GM19395 (cell line): ENCODE measurements at regions not wholly inside any gene's neighbourhood (a gene's known extent, or its start where the extent isn't known, plus 50 kb on each side); places are given as distances from the start of the nearest gene placed in this dataset.
"Not testable (repeated sequence)": the region's sequence is repeated elsewhere in the genome, so short reads cannot be mapped to it uniquely, and the experiment has no call there.

Source experiments
- ATAC-seq: cut with Tn5 transposase; IDR thresholded peaks from one replicate; pipeline ENCODE4 v1.9.1; 2021; ENCODE audit warnings: mild to moderate bottlenecking, moderate library complexity; ENCODE audit not compliant: unreplicated experiment

GRCh38 chr5:127133071-127133470, 59.8 kb upstream of the C5orf63 start:
- no peak for ATAC-seq

DNA sequence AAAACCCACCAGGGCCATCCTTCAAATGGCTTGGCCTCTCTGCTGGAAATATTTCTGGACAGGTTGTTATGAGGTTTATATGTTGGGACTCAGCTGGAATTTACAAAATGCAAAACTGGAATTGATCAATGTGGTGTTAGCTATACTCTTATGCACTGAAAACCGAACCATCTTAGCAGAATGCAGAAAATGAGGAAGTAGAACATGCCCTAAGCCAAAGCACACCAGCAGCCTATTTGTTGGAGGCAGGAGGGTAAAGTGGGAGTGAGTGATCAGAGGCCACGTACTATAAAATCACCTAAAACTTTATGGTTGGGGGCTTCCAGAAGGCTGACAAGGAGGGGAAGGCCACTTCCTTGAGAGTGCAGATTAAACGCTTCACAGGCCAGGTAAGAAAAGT, 63.6 kb upstream of the C5orf63 start:
- no peak for ATAC-seq

DNA sequence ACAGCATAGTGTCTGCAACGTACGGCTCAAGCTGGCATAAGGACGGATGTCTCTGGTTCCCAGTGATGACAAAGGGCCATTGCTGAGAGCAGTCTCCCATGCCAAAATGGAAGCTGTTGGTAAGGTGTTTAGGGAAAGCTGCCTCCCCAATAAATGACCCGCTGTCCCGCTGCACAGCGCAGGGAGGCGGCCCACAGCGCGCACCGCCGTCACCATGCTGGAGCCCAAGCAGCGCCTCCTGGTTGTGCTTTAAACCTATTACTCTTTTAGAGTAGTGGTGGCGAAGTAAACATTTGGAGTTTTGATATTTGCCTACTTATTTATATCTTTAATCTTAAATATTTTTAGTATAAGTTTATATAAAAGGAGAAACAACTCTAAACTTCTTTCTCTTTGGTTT, 70.4 kb upstream of the C5orf63 start:
- no peak for ATAC-seq

DNA sequence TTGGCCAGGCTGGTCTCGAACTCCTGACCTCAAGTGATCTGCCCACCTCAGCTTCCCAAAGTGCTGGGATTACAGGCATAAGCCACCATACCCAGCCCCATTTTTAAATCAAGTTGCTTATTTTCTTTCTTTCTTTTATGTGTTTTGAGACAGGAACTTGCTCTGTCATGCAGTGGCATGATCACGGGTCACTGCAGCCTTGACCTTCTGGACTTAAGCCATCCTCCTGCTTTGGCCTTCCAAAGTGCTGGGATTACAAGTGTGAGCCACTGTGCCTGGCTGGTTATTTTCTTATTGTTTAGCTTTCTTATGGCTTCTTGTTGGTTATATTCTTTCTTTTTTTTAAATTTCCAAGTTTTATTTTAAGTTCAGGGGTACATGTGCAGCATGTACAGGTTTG, 79.7 kb upstream of the C5orf63 start:
- ATAC-seq = no peak

DNA sequence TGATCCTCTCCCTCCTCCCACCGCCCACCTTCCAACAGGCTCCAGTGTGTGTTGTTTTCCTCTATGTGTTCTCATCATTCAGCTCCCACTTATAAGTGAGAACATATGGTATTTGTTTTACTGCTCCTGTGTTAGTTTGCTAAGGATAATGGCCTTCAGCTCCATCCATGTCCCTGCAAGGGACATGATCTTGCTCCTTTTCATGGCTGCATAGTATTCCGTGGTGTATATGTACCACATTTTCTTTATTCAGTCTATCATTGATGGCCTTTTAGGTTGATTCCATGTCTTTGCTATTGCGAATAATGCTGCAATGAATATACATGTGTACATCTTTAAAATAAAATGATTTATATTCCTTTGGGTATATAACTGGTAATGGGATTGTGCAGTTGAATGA, 80.2 kb upstream of the C5orf63 start:
- ATAC-seq = no peak

- no peak for ATAC-seq
These were observed 90.4 kb upstream of the C5orf63 start for GRCh38 chr5:127163750-127164149.

GRCh38 chr5:127170918-127171600, 97.8 kb upstream of the C5orf63 start:
- no peak for ATAC-seq

DNA sequence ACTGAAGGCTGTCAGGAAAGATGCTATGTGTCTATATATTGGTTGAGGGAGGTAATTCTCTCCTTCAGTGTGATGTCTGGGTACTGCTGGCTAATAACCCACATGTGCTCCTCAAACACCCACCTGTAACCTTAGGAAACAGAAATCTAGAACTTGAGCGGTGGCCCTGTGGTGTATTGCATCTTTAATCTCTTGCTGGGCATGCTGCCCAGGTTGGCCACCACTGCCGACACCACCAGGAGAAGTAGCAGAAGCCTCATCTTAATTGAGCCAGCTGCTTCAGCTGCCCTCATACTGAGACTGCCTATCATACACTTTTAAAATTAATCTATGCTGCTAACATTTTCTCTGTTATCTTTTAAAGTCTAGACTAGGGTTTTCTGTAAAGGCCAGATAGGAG, 103.5 kb upstream of the C5orf63 start:
- no peak for ATAC-seq

- not testable (repeated sequence) for ATAC-seq
These were observed 108.0 kb upstream of the MEGF10 start for GRCh38 chr5:127182631-127183030.

- no peak for ATAC-seq
These were observed 107.3 kb upstream of the MEGF10 start for GRCh38 chr5:127183332-127183731.

- ATAC-seq = no peak
These were observed 105.7 kb upstream of the MEGF10 start for GRCh38 chr5:127184851-127185250.

- no peak for ATAC-seq
These were observed 103.9 kb upstream of the MEGF10 start for GRCh38 chr5:127186657-127187056.

GRCh38 chr5:127187706-127188105, 102.9 kb upstream of the MEGF10 start:
- no peak for ATAC-seq

GRCh38 chr5:127192150-127192549, 98.4 kb upstream of the MEGF10 start:
- no peak for ATAC-seq

DNA sequence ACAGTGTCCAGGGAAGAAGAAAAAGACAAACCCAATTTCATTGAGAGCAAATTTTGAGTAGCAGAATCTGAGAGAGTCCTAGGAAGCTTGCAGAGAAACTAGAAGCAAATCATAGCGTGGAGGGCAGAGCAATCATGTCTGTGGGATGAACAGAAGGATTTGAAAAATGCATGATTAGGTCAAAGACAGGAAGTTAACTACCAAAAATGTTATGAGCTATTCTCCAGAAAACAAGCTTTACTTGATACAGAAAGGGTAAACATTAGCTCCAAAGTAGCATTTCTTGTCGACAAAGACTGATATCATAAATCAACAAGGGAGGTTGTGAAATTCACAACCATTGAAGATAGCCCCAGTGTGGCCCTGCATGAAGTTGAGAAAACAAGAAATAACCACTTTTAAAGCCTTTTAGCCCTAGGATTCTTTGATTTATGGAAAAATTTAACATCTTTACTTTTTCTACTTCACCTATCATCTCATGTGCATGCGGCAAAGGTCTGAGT, 97.7 kb upstream of the MEGF10 start:
- no peak for ATAC-seq

- ATAC-seq = no peak
These were observed 94.6 kb upstream of the MEGF10 start for GRCh38 chr5:127196042-127196441.

- ATAC-seq = not testable (repeated sequence)
These were observed 93.0 kb upstream of the MEGF10 start for GRCh38 chr5:127197402-127198167.

- not testable (repeated sequence) for ATAC-seq
These were observed 87.9 kb upstream of the MEGF10 start for GRCh38 chr5:127202738-127203137.

DNA sequence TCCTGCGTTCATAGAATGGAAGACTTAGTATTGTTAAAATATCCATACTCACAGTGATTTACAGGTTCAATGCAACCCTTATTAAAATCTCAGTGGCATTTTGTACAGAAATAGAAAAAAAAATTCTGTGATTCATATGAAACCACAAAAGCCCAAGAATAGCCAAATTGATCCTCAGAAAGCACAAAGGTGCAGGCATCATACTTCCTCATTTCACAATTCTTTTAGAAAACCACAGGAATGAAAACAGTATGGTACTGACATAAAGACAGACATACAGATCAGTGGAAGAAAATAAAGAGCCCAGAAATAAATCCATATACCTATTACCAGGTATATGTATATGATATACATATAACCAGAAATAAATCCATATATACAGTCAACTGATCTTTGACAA, 86.8 kb upstream of the MEGF10 start:
- no peak for ATAC-seq

GRCh38 chr5:127205147-127205546, 85.4 kb upstream of the MEGF10 start:
- no peak for ATAC-seq

GRCh38 chr5:127206320-127207113, 84.1 kb upstream of the MEGF10 start:
- no peak for ATAC-seq

GRCh38 chr5:127210042-127210441, 80.6 kb upstream of the MEGF10 start:
- ATAC-seq = no peak
